ENCODE measurements at regions not wholly inside any gene's neighbourhood (a gene's known extent, or its start where the extent isn't known, plus 50 kb on each side); places are given as distances from the start of the nearest gene placed in this dataset.

DNA sequence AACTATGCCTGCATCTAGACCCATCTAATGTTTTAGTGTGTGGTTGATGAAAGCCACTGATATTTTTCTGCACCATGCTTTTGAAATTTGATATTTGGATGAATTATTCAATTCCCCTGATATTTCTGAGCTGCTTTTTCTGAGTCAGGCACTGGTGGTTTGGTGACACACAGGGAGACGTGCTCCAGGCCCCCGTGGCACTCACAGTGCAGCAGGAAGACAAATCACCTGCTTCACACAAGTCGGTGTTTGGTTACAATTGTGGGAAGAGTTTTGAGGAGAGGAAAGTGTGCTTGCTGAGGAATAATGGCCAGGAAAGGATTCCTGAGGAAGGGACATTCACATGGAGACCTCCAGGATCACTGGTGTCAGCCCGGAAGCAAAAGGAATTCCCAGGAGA, 179.7 kb downstream of the ACKR3 start:
- no peak for DNase-seq

DNA sequence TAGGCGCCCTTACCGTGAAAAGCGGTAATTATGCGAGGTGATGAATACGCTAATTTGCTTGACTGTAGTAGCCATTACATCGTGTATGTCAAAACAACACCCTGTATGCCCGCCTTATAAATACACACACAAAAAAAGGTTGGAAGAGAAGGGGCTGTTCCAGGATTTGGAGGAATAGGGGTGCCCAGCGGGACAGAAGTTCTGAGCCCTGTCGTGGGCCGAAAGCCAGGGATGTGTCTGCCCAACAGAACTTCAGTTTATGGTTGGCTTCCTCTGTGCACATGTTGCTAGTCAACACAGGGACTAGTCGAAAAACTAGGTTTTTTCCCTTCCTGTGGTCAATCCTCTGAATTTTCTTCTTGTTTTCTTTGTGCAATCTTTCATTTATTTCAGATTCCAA, 182.5 kb downstream of the ACKR3 start:
- DNase-seq = no peak

DNA sequence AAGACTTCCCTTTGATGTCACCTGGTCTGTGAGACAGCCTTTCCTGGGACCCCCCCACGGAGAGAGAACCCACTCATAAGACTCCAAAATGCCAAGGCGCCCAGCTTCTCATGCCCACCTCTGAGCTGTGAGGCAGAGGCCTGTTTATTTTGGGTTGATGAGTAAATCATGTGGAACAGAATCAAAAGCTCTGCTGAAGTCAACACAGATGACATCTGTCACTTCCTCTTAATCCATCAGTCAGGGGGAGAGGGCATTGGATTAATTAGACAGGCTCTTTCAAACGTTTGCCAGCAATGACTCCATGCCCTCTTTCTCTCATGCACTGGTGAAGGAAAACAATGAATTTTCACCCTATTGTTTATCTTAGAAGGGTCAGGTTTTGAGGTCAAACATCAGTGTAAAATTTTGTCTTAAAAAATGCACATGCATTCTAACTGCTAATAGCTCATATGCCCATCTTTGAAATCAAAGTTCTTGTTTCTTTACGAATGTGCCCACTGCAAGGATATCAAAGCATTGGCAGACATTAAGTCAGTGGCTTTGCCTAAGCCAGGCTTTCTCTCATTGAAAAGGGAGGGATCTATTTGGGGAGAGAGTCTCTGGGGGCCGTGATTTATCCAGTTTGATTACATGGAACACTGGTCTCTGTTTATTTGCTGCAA, 184.1 kb downstream of the ACKR3 start:
- DNase-seq = no peak

DNA sequence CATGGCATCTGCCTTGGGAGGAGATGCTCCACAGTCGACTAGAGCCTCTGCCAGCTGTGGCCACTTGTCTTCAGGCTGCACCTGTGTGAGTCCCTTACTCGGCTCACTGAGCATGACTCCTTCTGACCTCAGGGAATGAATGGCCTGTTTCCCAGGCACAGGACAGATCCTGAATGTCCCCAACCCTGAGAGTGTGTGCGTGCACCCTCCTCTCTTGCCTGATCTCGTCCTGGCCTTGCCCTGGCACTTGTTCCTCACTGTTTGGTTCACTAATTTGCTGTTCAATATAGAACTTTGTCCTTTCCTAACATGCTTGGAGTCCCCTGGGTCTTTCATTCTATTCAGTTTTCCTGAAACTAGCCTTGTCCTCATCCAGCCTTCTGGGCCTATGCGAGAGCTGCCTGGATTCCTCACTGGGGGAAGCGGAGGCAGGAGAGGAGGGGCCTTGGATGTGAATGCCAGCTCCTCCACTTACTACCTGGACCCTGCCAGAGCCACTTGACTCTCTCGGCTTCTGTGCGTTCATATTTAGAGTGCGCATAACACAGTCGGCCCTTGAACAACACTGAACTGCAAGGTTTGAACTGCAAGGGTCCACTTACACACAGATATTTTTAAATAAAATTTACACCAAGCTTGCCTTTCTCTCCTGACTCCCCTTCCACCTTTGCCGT, 184.8 kb downstream of the ACKR3 start:
- no peak for DNase-seq

DNA sequence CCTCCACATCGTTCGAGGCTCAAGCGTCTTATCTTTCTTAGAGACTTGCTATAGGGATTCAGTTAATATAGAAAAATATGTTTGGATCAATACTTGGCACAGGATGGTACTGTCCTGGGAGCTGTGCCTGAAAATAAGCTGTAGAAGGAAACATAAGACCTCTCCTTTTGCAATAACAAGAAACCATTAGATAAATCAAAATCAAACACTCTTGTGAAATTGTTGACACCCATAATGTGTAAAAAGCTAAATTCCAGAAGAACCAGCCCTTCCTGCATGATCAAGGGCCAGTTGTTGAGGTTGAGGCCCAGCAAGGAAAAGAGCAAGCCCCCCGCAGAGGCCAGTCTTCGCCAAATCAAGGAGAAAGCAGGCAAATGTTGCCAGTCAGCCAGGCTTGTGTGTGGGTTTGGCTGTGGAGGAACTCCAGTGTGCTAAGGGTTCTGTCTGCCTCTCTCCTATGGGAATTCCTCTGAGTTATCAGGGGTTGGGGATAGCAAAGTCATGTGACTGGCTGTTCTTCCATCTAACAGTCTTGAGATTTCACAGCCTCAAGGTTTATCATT, 185.7 kb downstream of the ACKR3 start:
- no peak for DNase-seq

DNA sequence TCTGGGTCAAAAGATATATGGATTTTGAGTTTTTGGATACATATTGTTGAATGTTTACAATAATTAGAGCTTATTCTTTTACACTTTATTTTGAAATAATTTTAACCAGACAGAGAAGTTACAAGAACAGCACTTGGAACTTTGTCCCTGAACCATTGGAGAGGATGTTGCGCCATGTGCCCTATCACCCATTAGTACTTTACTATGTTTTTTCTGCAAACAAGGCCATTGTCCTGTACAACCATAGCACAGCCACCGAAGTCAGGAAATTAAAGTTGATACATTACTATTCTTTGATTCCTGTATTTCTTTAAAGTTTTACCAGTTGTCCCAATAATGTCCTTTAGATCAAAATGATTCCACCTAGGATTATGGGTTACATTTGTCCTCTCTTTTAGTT, 188.8 kb downstream of the ACKR3 start:
- no peak for DNase-seq

DNA sequence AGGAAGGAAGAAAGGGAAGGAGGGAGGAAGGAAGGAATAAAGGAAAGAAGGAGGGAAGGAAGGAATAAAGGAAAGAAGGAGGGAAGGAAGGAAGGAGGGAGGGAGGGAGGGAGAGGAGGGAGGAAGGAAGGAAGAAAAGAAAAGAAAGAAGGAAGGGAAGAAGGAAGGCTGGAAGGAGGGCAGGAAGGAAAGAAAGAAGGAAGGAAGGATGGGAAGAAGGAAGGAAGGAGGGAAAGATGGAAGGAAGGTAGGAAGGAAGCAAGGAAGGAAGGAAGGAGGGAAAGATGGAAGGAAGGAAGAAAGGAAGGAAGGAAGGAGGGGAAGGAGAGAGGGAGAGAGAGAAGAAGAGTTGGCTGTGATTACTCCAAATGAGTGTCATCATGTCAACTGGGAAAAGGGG, 190.6 kb downstream of the ACKR3 start:
- DNase-seq = no peak

DNA sequence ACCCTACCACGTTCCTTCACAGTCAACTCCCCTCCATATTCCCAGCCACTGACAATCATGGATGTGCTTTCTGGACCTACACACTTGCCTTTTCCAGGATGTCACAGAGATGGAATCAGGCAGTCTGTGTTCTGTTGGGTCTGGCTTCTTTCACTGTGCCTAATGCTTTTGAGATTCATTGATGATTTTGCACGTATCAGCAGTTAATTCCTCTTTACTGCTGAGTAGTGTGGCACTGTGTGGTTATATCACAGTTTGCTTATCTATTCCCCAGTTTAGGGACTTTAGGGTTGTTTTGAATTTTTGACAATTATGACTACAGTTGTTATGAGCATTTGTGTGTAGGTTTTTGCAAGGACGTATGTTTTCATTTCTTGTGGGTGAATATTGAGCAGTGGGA, 191.7 kb downstream of the ACKR3 start:
- no peak for DNase-seq

DNA sequence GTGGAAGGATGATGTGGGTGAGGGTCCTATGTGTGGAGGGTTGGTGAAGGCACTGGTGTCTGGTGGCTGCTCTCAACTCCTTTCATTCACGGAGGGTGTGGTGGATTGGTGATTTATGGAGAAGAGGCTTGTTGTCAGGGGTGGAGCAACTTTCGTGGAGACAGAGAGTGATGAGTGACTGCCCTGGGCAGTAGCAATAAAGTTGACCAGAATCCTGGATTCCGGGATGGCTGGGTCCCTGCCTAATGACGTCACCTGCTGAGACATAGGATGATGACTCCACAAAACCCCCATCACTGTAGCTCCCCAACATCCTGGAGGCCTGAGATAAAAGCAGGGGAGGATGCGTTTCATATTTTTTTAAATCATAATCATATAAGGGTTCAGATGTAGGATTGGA, 193.0 kb downstream of the ACKR3 start:
- no peak for DNase-seq

DNA sequence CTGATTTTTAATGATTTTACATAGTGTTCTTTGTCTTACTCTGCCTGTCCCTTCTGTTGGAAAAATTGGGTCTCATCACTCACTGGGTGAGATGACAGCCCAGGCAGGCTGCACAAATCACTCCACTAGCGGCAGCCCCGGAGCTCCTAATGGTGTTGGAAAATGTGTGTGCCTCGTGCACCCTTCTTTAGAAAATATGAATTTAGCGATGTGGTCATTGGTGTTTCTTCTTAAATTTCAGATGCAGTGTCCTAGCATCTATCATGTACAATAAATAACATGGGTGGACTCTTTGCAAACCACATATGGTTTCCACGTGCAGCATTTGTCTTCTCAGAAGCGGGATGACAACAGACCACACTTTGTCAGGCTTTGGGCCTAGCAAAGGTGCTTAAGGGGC, 194.2 kb downstream of the ACKR3 start:
- no peak for DNase-seq

DNA sequence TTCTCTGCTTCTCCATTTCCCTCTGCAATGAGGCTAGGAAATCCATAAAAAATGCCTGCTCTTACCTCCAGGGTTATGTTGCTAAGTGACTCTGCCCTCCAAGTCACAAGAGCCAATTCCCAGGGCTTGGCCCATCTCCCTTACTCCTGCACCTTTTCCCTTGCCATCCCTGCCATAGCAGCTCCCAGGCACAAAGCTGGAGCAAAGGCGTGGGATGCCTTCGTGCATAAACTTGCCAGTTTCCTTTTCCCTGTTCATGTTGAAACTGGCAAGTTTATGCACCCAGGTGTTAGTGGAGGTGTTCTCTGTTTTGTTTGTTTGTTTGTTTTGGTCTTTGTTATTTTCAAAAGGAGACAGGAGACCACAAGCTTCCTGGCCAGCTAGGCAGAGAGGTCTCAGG, 195.1 kb downstream of the ACKR3 start:
- DNase-seq = no peak

DNA sequence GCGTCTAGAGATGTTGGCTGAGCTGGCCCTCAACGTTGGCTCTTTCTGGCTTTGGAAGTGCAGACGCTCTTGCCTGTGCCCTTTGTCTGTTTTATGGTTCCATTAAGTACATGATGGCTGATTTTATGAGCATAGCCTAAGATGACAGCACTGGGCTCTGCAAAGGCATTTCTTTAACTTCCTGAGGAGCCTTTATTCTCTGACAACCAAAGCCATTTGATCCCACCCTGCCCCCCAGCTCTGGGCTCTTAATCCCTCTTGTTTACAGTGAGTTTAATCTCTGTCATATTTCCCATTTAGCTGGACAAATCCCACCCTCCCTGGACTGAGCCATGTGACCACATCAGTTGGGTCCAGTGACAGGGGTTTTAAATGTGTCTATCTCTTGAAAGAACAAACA, 195.9 kb downstream of the ACKR3 start:
- no peak for DNase-seq

DNA sequence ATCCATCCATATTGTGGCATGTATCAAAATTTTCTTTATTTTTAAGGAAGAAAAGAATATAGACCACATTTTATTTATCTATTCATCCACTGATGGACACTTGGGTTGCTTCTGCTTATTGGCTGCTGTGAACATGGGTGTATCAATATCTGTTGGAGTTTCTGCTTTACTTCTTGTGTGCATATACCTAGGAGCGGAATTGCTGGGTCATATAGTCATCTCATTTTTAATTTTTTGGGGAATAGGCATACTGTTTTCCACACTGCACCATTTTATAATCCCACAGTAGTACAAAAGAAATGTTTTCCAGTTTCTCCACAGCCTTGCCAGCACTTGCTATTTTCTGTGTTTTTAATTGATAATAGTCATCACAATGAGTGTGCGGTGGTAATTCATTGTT, 197.2 kb downstream of the ACKR3 start:
- DNase-seq = no peak

DNA sequence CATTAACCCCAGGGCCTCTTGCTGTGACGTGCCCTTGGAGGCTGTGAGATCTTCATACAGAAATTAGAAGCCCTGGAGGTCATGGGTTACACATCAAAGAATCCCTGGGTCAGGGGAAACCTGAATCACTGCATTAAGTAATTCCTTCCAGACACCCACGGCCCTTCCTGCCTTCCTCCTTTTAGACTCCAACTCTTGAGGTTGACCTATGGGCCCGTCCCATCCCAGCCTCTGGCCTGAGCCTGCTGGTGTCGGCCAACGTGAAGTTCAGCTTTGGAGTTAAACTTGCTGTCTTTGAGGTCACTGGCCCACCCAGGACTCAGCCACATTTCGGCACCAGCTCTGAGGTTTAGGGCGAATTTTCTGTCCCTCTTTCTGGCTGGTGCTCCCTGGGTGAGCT, 198.3 kb downstream of the ACKR3 start:
- no peak for DNase-seq

DNA sequence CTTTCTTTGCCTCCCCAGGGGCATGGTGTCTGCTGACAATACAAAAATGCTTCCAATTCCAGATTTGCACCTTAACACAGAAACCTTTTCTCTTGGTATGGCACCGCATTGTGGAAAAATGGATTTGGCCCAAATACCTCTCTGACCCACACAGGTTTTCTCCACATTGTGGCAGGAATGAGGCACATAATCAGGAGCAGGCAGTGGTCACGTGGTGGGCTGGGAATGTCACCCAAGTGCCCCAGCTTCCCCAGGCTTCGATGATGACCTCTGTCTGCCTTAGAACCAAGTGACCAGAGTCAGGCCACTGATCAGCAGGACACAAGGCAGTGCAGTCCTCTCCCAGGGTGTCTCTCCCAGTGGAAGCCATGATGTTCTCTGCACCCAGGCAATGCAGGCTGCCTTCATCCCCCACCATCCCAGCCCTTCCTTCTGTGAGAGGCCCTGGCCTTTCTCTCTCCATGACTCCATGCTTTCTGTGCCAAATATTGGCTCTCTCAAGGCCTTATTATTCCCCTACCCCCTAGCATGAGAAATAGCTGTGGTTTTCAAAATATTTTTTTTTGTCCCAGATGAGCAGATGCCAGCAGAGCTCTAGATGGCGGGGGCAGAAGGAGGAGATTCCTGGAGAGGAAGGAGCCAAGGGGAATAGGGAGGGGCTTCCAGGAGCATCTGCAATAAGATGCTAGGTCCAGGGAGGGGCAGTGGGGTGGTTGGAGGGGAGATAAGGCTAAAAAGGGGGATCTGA, 198.9 kb downstream of the ACKR3 start:
- no peak for DNase-seq

DNA sequence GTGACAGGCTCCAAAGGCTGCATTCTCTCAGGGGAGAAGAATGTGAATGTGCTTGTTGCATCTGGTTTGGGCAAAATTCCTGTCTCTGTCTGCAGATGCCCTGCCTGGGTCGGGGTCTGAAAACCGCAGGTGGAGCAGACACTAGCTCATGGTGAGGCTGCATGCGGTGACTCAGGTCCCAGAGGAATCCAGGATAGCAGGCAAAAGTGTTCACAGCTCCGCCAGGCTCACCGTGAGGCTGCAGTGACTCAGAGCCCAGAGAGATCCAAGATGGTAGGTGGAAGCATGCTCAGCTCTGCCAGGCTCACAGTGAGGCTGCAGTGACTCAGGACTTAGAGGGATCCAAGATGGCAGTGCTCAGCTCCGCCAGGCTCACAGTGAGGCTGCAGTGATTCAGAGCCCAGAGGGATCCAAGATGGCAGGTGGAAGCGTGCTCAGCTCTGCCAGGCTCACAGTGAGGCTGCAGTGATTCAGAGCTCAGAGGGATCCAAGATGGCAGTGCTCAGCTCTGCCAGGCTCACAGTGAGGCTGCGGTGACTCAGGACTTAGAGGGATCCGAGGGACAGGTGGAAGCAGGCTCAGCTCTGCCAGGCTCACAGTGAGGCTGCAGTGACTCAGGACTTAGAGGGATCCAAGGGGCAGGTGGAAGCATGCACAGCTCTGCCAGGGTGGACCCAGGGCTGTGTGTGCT, 200.5 kb downstream of the ACKR3 start:
- DNase-seq = no peak

DNA sequence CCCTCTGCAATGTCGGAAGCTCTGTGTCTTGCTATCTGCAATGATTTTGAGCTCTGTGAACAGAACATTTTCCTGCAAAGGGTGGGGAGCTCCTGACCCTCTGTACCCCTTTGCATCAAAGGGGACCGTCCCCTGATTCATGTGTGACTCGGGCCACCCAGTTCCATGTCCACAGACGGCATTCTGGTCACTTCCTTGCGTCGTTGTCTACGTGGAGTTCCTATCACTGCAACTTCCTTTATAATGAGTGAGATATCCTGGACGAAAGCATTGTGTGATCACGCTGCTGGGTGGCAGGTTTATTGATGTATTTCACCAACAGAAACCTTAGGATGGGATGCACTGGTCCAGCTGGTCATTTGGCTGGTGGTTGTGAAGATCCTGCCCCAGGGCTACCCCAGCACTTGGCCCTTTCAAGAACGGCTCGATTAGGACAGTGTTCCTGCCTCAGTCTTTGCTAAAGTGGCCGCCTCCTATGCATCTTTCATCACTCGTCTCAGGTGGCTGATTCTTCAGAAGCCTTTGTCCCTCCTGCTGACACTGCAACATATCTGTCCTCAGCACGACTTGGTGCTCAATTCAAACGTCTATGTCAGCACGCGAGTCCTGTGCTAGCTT, 202.7 kb downstream of the ACKR3 start:
- no peak for DNase-seq

DNA sequence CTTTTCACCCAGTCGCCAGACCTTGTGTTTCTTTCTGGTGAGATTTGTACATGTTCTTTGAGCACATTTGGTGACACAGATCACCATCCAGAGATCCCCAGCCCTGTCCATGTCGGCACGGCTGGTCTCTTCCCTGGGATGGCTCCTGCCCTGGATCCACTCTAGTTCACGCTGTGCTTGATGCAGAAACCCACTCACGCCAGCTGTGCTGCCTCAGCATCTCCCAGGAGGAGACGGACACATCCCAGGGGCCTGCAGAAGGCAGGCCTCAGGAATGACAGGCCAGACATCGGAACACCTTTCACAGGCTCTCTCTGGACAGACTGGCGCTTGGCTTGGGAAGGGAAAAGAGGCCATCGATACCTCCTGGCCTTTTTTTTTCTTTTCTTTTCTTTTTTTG, 203.6 kb downstream of the ACKR3 start:
- DNase-seq = no peak

DNA sequence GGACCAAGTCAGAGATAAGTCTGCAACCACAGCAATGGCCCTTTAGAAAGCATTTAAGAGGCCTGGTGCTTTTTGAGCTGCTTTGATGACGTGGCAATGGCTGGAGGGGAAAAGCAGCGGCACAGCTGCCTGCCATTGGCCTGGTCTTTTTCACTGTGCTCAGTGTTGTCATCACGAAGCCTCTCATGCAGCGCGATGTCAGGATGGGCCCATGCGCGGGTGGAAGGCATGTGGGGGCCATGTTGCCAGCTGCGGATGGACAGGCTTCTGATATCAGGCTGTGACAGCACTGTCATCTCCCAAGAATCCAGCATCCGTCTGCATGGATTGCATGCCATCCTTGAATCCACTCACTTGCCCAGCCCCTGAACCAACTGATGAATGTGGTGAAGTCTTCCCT, 204.5 kb downstream of the ACKR3 start:
- DNase-seq = no peak

DNA sequence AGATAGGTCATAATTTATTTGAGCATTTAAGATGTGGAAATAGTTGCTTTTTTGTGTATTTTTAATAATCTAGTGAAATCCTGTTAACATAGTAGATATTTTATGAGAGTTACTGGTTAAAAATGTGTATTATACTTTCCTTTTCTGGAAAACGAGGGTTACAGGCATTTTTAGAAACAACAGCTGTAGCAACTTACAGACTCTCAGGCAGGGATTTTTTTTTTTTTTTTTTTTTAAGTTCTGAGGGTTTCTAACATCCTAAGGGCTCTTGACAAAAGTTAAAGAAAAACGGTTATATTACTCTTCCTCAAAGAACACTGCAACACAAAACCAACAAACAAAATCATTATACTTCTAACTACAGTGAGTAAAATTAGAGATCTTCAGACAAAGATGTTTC, 205.9 kb downstream of the ACKR3 start:
- no peak for DNase-seq

DNA sequence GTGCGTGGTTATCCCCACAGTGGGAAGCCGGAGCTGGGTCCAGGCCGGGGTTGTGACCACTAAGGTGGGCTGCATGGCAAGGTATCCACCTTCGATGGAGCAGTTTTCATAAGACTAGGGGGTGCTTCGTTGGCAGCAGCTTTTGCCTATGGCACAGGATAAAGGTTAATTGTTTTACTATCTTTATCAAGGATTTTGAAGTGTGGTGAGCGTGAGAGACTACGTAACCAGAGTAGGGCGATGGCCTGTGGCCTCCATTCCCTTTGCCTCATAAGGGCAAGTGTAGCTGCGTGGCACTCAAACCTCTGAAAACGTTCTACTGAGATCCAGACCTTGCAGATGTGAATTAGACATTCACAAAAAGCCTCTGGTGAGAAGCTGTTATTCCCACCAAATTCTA, 206.6 kb downstream of the ACKR3 start:
- no peak for DNase-seq

DNA sequence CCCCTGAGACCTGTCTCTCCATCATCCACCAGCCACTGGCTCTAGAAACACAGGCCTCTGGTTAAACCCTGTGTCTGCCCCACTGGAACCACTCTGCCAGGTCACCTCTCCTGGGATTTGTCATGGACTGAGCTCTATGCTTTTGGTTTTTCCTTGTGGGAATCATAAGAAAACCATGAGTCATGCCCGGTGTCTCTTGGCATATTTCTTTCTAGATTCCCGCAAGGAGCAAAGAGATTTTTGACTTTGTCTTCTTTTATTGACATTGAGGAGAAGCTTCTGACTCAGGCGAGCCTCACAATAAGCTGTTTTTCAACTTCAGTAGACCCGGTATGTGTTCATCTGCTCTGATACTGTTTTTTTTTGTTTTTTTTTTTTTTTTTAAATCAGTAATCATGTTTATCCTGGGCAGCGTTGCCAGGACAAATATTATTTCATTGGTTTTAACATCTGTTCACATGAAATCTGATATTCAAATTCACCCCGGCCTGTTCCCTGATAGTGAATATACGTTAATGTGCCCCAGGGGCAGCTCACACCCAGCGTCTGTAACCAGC, 207.1 kb downstream of the ACKR3 start:
- DNase-seq = no peak

DNA sequence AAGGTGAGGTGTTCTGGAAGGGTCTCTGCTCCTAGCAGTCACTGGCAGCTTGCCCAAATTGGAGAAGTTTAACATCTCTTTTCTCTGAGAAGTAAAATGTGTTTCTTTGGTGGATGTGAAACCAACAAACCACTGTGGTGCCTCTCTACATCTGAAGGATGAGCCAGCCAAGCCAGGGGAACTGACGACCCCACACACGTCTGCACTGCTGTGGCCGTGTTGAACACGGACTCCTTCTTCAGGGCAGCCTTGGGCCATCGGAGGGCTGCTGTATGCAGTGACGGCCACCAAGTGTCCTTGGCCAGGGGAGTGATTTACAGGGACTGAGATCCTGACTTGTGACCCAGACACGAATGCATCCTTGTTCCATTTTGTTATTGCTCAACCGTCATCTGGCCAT, 207.8 kb downstream of the ACKR3 start:
- DNase-seq = no peak

Measured in activated naive CD4-positive, alpha-beta T cell treated with anti-CD3 and anti-CD28 coated beads, Interleukin-2, amount 50 U/mL, for 16 hours (primary cell).